ENCODE measurements at regions not wholly inside any gene's neighbourhood (a gene's known extent, or its start where the extent isn't known, plus 50 kb on each side); places are given as distances from the start of the nearest gene placed in this dataset.

DNA sequence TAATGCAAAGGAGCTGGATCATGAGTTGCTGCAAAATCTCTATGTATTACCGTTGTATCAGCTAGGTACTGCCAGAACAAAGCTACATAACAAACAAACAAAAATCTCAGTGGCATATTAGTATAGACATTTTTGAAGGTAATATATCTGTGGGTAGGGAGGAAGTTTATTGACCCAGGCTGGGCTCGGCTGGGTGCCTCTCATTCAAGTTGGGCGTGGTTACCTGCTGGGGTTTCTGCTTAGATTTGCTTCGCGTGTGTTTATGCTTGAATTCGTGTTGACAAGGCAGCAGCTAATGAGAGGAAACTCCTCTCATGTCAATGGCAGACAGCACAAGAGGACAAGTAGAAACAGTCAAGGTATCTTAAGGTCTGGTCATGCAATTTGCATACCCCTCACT lies 520.7 kb downstream of the SOX5 start:
- Histone ChIP-seq H3K27ac (ENCODE audit: low read length) (no peak overlapping the region), H3K4me3 (ENCODE audit: low read length in 2 of 2) (no peak overlapping the region), H3K27me3 (ENCODE audit: control insufficient read depth in 1 of 2, insufficient read depth in 2 of 2, low read length in 2 of 2) (no peaks in the 10 kb centered on the region), H3K9me3 (ENCODE audit: control insufficient read depth in 2 of 2, low read length in 2 of 2) (no peaks in the 10 kb centered on the region), H3K36me3 (ENCODE audit: control insufficient read depth in 2 of 2, insufficient read depth in 2 of 2, low read length in 2 of 2) (no peaks in the 10 kb centered on the region), H3K4me1 (ENCODE audit: control insufficient read depth, insufficient read depth, low read length) (no peaks in the 10 kb centered on the region), H3K9ac (ENCODE audit: low read length in 2 of 2) (no peak overlapping the region)

DNA sequence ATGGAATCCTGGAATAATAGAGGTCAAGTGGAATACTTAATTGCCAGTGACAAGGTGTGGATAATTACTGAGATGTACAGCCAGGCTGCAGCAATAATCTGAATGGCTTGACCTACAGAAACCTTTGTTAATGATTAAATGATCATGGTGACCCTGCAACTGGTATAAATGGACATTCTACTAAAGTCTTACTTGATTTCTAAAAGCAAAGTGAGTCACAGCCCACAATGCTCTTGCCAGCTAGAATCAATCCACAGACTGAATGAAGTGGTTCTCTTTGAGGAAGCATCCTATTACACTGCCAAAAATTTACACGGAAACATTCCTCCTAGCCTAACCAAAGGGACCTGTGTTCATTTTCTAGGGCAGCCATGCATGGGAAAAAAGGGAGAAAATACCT lies 518.5 kb downstream of the SOX5 start:
- H3K4me1 ChIP-seq (ENCODE audit: control insufficient read depth, insufficient read depth, low read length): no peaks in the 10 kb centered on the region
- no peaks in the 10 kb centered on the region for H3K36me3 ChIP-seq (ENCODE audit: control insufficient read depth in 2 of 2, insufficient read depth in 2 of 2, low read length in 2 of 2)
- H3K4me3 ChIP-seq (ENCODE audit: low read length in 2 of 2): no peak overlapping the region
- H3K27ac ChIP-seq (ENCODE audit: low read length): no peak overlapping the region
- H3K9ac ChIP-seq (ENCODE audit: low read length in 2 of 2): no peak overlapping the region
- no peaks in the 10 kb centered on the region for H3K27me3 ChIP-seq (ENCODE audit: control insufficient read depth in 1 of 2, insufficient read depth in 2 of 2, low read length in 2 of 2)
- no peaks in the 10 kb centered on the region for H3K9me3 ChIP-seq (ENCODE audit: control insufficient read depth in 2 of 2, low read length in 2 of 2)

DNA sequence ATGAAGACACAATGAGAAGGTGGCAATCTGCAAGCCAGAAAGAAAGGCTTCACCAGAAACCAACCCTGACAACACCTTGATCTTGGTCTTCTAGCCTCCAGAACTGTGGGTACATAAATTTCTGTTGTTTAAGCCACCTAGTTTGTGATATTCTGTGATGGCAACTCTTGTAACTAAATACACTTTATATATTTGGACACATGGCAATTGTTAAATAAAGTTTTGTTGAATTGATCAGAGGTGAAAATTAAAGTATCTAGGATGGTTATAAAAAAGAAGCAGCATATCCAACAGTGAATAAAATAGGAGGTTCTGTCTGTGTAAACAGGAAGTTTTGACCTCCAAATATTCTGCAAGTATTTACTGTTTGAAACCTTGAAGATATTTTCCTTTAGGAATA lies 516.3 kb downstream of the SOX5 start:
- Histone ChIP-seq H3K36me3 (ENCODE audit: control insufficient read depth in 2 of 2, insufficient read depth in 2 of 2, low read length in 2 of 2) (no peaks in the 10 kb centered on the region), H3K9ac (ENCODE audit: low read length in 2 of 2) (no peak overlapping the region), H3K4me1 (ENCODE audit: control insufficient read depth, insufficient read depth, low read length) (no peaks in the 10 kb centered on the region), H3K4me3 (ENCODE audit: low read length in 2 of 2) (no peak overlapping the region), H3K27me3 (ENCODE audit: control insufficient read depth in 1 of 2, insufficient read depth in 2 of 2, low read length in 2 of 2) (no peaks in the 10 kb centered on the region), H3K9me3 (ENCODE audit: control insufficient read depth in 2 of 2, low read length in 2 of 2) (no peaks in the 10 kb centered on the region), H3K27ac (ENCODE audit: low read length) (no peak overlapping the region)

DNA sequence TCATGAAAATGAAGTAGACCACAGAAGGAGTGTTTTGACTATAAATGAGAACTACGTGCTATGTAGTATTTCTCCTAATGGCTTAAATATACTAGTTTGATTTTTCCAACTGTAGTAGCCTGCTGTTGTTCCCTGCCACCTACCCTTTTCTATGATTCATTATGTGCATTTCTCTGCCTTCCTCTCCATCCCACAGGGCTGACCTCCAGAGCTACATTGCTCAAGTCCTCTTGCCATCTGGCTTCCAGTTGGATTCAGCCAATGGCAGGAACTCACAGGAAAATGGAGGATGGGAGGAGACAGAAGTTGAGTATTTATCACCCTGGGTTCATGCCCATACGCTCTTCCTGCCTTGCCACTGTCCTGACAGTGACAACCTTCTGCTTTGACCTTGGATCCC lies 515.3 kb downstream of the SOX5 start:
- H3K9ac ChIP-seq (ENCODE audit: low read length in 2 of 2): no peak overlapping the region
- H3K27me3 ChIP-seq (ENCODE audit: control insufficient read depth in 1 of 2, insufficient read depth in 2 of 2, low read length in 2 of 2): no peaks in the 10 kb centered on the region
- no peaks in the 10 kb centered on the region for H3K9me3 ChIP-seq (ENCODE audit: control insufficient read depth in 2 of 2, low read length in 2 of 2)
- H3K27ac ChIP-seq (ENCODE audit: low read length): no peak overlapping the region
- H3K4me1 ChIP-seq (ENCODE audit: control insufficient read depth, insufficient read depth, low read length): no peaks in the 10 kb centered on the region
- no peaks in the 10 kb centered on the region for H3K36me3 ChIP-seq (ENCODE audit: control insufficient read depth in 2 of 2, insufficient read depth in 2 of 2, low read length in 2 of 2)
- no peak overlapping the region for H3K4me3 ChIP-seq (ENCODE audit: low read length in 2 of 2)

DNA sequence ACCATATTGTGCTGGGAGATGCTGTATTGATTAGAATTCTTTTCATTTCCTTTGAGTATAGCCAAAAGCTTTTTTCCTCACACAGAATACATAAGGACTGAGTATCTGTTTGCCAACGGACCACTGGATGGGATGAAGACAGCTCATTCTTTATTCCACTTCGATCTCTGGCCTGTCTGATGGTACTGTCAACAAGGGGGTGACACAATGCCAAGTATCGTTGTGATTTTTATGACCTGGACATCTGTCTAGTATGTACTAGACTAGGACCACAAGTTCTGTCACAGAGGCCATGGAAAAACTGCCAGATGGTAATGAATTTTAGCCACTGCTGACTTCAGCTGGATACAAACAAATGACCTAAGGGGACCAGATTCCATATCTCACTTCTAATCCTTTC lies 502.7 kb downstream of the SOX5 start:
- Histone ChIP-seq H3K4me1 (ENCODE audit: control insufficient read depth, insufficient read depth, low read length) (no peaks in the 10 kb centered on the region), H3K4me3 (ENCODE audit: low read length in 2 of 2) (no peak overlapping the region), H3K27me3 (ENCODE audit: control insufficient read depth in 1 of 2, insufficient read depth in 2 of 2, low read length in 2 of 2) (no peaks in the 10 kb centered on the region), H3K27ac (ENCODE audit: low read length) (no peak overlapping the region), H3K9ac (ENCODE audit: low read length in 2 of 2) (no peak overlapping the region), H3K9me3 (ENCODE audit: control insufficient read depth in 2 of 2, low read length in 2 of 2) (no peaks in the 10 kb centered on the region), H3K36me3 (ENCODE audit: control insufficient read depth in 2 of 2, insufficient read depth in 2 of 2, low read length in 2 of 2) (no peaks in the 10 kb centered on the region)

DNA sequence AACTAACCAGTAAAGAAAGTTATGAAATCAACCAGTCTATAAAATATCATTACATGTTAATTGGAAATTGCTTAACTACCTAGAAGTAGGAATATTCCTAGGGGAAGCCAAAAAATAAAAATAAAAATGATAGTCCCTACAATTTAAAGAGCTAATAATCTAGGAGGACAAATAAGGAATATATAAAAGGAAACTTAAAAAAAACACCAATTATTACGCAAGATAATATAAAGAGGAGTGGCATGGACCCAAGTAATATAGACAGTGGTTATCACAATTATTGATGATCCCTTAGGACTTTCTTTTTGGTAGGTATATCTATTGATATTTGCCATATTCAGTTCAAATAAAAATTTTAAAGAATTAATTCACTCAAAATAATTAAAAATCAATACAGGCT lies 498.7 kb downstream of the SOX5 start:
- Histone ChIP-seq H3K27ac (ENCODE audit: low read length) (no peak overlapping the region), H3K9me3 (ENCODE audit: control insufficient read depth in 2 of 2, low read length in 2 of 2) (no peaks in the 10 kb centered on the region), H3K27me3 (ENCODE audit: control insufficient read depth in 1 of 2, insufficient read depth in 2 of 2, low read length in 2 of 2) (no peaks in the 10 kb centered on the region), H3K4me3 (ENCODE audit: low read length in 2 of 2) (no peak overlapping the region), H3K36me3 (ENCODE audit: control insufficient read depth in 2 of 2, insufficient read depth in 2 of 2, low read length in 2 of 2) (no peaks in the 10 kb centered on the region), H3K4me1 (ENCODE audit: control insufficient read depth, insufficient read depth, low read length) (no peaks in the 10 kb centered on the region), H3K9ac (ENCODE audit: low read length in 2 of 2) (no peak overlapping the region)

DNA sequence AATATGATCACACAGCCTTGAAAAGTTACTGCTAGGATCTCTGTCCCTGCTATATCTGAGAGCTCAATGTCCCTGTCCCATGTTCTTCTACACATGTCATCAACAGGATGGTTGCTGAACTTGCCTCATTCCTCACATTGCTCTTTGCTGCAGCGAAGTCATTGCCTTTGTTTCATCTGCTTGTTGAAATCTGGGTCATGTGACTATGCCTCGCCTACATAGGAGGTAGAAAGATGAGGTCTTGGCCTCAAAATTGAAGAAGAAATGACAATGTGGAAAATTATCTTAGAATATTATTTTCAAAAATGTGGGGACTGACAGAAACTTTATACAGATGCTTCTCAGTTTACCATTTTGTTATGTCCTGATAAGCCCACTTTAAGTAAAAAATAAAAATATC lies 494.2 kb downstream of the SOX5 start:
- H3K9me3 ChIP-seq (ENCODE audit: control insufficient read depth in 2 of 2, low read length in 2 of 2): no peaks in the 10 kb centered on the region
- H3K4me3 ChIP-seq (ENCODE audit: low read length in 2 of 2): no peak overlapping the region
- H3K4me1 ChIP-seq (ENCODE audit: control insufficient read depth, insufficient read depth, low read length): no peaks in the 10 kb centered on the region
- H3K9ac ChIP-seq (ENCODE audit: low read length in 2 of 2): no peak overlapping the region
- no peaks in the 10 kb centered on the region for H3K27me3 ChIP-seq (ENCODE audit: control insufficient read depth in 1 of 2, insufficient read depth in 2 of 2, low read length in 2 of 2)
- no peaks in the 10 kb centered on the region for H3K36me3 ChIP-seq (ENCODE audit: control insufficient read depth in 2 of 2, insufficient read depth in 2 of 2, low read length in 2 of 2)
- H3K27ac ChIP-seq (ENCODE audit: low read length): no peak overlapping the region

DNA sequence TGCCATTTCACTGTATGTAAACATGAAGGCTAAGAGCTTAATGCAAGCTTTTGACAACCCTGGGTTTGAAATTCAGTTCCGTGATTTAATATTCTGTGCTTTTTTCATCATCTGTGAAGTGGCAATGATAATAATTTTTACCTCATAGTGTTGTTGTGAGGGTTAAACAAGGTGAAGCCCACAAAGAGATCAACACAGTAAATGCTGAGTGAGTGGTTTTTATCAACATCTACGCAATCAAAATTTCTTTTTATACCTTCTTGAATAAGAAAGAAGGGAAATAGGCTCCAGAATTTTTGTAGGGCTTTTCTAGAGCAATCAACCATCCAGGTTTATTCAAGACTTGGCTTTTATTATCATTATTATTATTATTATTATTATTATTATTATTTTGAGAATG lies 490.8 kb downstream of the SOX5 start:
- Histone ChIP-seq H3K4me1 (ENCODE audit: control insufficient read depth, insufficient read depth, low read length) (no peaks in the 10 kb centered on the region), H3K27ac (ENCODE audit: low read length) (no peak overlapping the region), H3K9ac (ENCODE audit: low read length in 2 of 2) (no peak overlapping the region), H3K27me3 (ENCODE audit: control insufficient read depth in 1 of 2, insufficient read depth in 2 of 2, low read length in 2 of 2) (no peaks in the 10 kb centered on the region), H3K4me3 (ENCODE audit: low read length in 2 of 2) (no peak overlapping the region), H3K9me3 (ENCODE audit: control insufficient read depth in 2 of 2, low read length in 2 of 2) (no peaks in the 10 kb centered on the region), H3K36me3 (ENCODE audit: control insufficient read depth in 2 of 2, insufficient read depth in 2 of 2, low read length in 2 of 2) (no peaks in the 10 kb centered on the region)

DNA sequence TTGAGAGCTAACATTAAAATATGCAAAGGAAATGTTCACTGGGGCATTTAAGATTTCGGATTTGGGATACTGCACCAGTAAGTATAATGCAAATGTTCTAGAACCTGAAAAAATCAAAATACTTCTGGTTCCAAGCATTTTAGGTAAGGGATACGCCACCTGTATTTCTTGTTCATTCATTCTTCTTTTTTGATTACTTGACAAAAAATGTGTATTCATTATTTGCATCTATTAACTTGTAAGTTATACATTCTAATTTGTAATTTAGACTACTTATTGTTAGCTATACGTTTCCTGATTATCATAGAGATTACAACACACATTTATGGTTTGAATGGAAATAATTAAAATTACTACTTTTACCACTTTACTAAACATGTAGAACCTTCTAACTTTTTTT lies 486.9 kb downstream of the SOX5 start:
- Histone ChIP-seq H3K27ac (ENCODE audit: low read length) (no peak overlapping the region), H3K4me1 (ENCODE audit: control insufficient read depth, insufficient read depth, low read length) (no peaks in the 10 kb centered on the region), H3K36me3 (ENCODE audit: control insufficient read depth in 2 of 2, insufficient read depth in 2 of 2, low read length in 2 of 2) (no peaks in the 10 kb centered on the region), H3K9me3 (ENCODE audit: control insufficient read depth in 2 of 2, low read length in 2 of 2) (peaks cover 0 to 2% of the 10 kb centered on the region in 2 donors), H3K9ac (ENCODE audit: low read length in 2 of 2) (no peak overlapping the region), H3K27me3 (ENCODE audit: control insufficient read depth in 1 of 2, insufficient read depth in 2 of 2, low read length in 2 of 2) (no peaks in the 10 kb centered on the region), H3K4me3 (ENCODE audit: low read length in 2 of 2) (no peak overlapping the region)

DNA sequence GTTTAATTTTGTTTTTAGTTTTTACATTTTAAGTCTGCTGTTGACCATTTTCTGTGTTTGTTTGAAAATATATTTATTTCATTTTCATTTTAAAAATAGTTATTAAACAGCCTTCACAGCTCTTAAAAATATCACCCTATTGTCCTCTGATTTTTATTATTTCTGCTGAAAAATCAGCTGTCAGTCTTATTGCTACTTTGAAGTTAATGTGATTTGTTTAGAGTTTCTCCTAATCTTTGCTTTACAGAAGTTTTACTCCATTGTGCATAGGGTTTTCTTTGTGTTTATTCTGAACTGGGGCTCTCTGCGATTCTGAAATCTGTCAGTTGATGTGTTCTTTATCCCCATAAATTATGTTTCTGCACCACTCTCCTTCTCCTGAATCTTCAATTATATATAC lies 486.3 kb downstream of the SOX5 start:
- Histone ChIP-seq H3K4me3 (ENCODE audit: low read length in 2 of 2) (no peak overlapping the region), H3K36me3 (ENCODE audit: control insufficient read depth in 2 of 2, insufficient read depth in 2 of 2, low read length in 2 of 2) (no peaks in the 10 kb centered on the region), H3K4me1 (ENCODE audit: control insufficient read depth, insufficient read depth, low read length) (no peaks in the 10 kb centered on the region), H3K27ac (ENCODE audit: low read length) (no peak overlapping the region), H3K27me3 (ENCODE audit: control insufficient read depth in 1 of 2, insufficient read depth in 2 of 2, low read length in 2 of 2) (no peaks in the 10 kb centered on the region), H3K9ac (ENCODE audit: low read length in 2 of 2) (no peak overlapping the region), H3K9me3 (ENCODE audit: control insufficient read depth in 2 of 2, low read length in 2 of 2) (peaks cover 0 to 2% of the 10 kb centered on the region in 2 donors)

DNA sequence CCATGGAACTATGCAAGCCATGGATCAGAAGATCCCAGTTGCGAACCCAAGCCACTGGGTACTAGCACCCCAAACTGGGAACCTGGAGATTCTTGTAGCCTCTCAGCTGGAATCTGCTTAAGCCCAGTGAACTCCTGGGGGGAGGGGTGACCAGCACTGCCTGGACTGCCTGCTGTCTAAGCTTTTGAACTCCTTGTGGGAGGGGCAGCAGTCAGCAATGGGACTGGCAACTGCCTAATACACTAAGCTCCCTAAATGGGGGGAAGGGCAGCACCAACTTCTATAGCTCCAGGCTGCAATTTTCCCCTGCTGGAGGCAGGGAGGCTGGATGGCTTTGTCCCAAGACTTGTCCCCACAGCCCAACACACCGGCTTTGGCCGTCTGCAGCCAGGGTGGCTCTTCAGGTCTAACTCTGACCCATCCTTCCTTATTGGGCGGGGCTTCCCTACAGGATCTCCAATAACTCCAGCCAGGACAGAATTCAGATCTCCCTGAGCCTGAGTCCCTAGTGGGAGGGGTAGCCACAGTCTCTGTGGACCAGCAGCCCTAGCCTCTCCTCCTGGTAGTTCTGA lies 485.1 kb downstream of the SOX5 start:
- H3K27ac ChIP-seq (ENCODE audit: low read length): no peak overlapping the region
- peaks cover 2 to 3% of the 10 kb centered on the region in 2 donors for H3K9me3 ChIP-seq (ENCODE audit: control insufficient read depth in 2 of 2, low read length in 2 of 2)
- H3K36me3 ChIP-seq (ENCODE audit: control insufficient read depth in 2 of 2, insufficient read depth in 2 of 2, low read length in 2 of 2): no peaks in the 10 kb centered on the region
- H3K4me3 ChIP-seq (ENCODE audit: low read length in 2 of 2): no peak overlapping the region
- no peak overlapping the region for H3K9ac ChIP-seq (ENCODE audit: low read length in 2 of 2)
- H3K27me3 ChIP-seq (ENCODE audit: control insufficient read depth in 1 of 2, insufficient read depth in 2 of 2, low read length in 2 of 2): no peaks in the 10 kb centered on the region
- no peaks in the 10 kb centered on the region for H3K4me1 ChIP-seq (ENCODE audit: control insufficient read depth, insufficient read depth, low read length)

Data from stomach smooth muscle (tissue), 2 donors.